A673 (cell line): ENCODE measurements at regions not wholly inside any gene's neighbourhood (a gene's known extent, or its start where the extent isn't known, plus 50 kb on each side); places are given as distances from the start of the nearest gene placed in this dataset.

Experiments used
- BruUV-seq: library from RNA; stranded (reverse); fragments of 400-500 nt; replicated peaks from 2 replicates; lab custom pipeline; 2021; lab: Mats Ljungman, UMichigan
- CTCF ChIA-PET: fragments of 300-600 bp; sonication (Branson Sonifier 250); formaldehyde crosslinking; loops from one replicate; lab custom pipeline; 2022; ENCODE audit warnings: antibody characterized with exemption; lab: Charles Lee
- POLR2A ChIA-PET: fragments of 300-600 bp; sonication (Branson Sonifier 250); formaldehyde crosslinking; loops from one replicate; lab custom pipeline; 2022; ENCODE audit warnings: antibody characterized with exemption; ENCODE audit not compliant: low non-redundant PET; lab: Charles Lee
- DNase-seq: peaks from one replicate; pipeline ENCODE4 v3.0.0-alpha.2; 2015; ENCODE audit warnings: low spot score
- H3K27ac ChIP-seq: fragments of 200-600 bp; sonication (generic); 2 replicates; pipeline ENCODE4 v1.5.1; 2016; ENCODE audit warnings: mixed run types, low read depth, mild to moderate bottlenecking, mixed read lengths, antibody characterized with exemption, low read length; ENCODE audit not compliant: poor library complexity, severe bottlenecking
- H3K27me3 ChIP-seq: fragments of 200-600 bp; sonication (generic); replicated peaks from 2 replicates; pipeline ENCODE4 v1.6.1; 2017; ENCODE audit warnings: mixed run types, low read depth, mild to moderate bottlenecking, mixed read lengths, antibody characterized with exemption, low read length; ENCODE audit not compliant: insufficient read depth, poor library complexity
- H3K36me3 ChIP-seq: fragments of 200-600 bp; sonication (generic); 2 replicates; pipeline ENCODE4 v1.6.1; 2016; ENCODE audit warnings: mixed run types, mild to moderate bottlenecking, mixed read lengths, antibody characterized with exemption, low read length; ENCODE audit not compliant: insufficient read depth, poor library complexity, severe bottlenecking
- H3K4me1 ChIP-seq: fragments of 200-600 bp; sonication (generic); 2 replicates; pipeline ENCODE4 v1.6.1; 2017; ENCODE audit warnings: mixed run types, mild to moderate bottlenecking, mixed read lengths, antibody characterized with exemption, low read length; ENCODE audit not compliant: insufficient read depth, poor library complexity, severe bottlenecking
- H3K4me3 ChIP-seq: fragments of 200-600 bp; sonication (generic); 2 replicates; pipeline ENCODE4 v1.5.1; 2016; ENCODE audit warnings: low read depth, mixed run types, mild to moderate bottlenecking, mixed read lengths, low read length; ENCODE audit not compliant: poor library complexity, severe bottlenecking
- H3K9me3 ChIP-seq: fragments of 200-600 bp; sonication (generic); 2 replicates; pipeline ENCODE4 v1.6.1; 2016; ENCODE audit warnings: mixed run types, low read depth, mild to moderate bottlenecking, mixed read lengths, antibody characterized with exemption, low read length; ENCODE audit not compliant: poor library complexity, severe bottlenecking
- EZH2 ChIP-seq: fragments of 200-600 bp; sonication (generic); IDR thresholded peaks from 2 replicates; pipeline ENCODE4 v1.6.1; 2017; ENCODE audit warnings: borderline replicate concordance, low read depth, mild to moderate bottlenecking, mixed read lengths, antibody characterized with exemption, low read length; ENCODE audit not compliant: poor library complexity, severe bottlenecking
- intact Hi-C: fragments of 100-400 bp; cut with micrococcal nuclease; formaldehyde crosslinking; loops from one replicate; pipeline ENCODE4 v1.10.0; 2022; ENCODE audit not compliant: unreplicated experiment
- TF ChIP-seq, protein P1 (sequence below): fragments of 300-800, 200-600 bp; sonication (generic); conservative IDR thresholded peaks from 2 replicates; pipeline ENCODE4 v1.5.1; 2017; ENCODE audit warnings: low read depth, mild to moderate bottlenecking, antibody characterized with exemption, low read length, moderate library complexity, mixed read lengths

DNA sequence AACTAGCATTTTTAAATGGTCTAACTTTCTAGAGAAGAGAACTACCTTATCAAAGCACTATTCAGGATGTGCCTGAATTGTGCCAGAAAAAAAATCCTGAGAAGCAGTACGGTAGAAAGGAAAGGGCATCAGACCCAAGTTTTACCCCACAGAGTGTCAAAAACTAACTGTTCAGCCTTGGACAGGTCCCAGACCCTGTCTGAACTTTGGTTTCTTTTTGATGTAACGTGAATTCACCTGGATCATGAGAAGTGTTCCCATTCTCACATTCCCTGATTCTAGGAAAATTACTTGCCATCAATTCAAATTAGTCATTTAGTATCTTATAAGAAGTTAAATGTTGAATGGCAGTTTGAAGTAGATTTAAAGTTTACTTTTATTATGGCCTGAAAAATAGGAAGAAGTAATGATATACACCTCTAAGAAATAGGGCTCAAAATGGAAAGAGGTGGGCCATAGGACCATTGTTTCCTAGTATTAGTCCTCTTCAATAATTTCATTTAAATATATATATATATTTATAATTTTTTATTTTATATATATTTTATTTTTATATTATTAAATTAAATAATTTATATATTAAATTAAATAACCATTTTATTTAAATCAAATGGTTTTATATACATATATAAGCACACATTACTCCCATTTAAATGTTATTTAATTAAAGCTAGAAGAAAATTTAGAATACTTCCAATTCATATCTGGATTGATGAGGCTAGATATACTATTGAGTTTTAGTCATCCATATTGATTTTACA lies 181.9 kb upstream of the PPARGC1A start:
- no peak for TF ChIP-seq EZH2
- TF ChIP-seq, protein P1, sequence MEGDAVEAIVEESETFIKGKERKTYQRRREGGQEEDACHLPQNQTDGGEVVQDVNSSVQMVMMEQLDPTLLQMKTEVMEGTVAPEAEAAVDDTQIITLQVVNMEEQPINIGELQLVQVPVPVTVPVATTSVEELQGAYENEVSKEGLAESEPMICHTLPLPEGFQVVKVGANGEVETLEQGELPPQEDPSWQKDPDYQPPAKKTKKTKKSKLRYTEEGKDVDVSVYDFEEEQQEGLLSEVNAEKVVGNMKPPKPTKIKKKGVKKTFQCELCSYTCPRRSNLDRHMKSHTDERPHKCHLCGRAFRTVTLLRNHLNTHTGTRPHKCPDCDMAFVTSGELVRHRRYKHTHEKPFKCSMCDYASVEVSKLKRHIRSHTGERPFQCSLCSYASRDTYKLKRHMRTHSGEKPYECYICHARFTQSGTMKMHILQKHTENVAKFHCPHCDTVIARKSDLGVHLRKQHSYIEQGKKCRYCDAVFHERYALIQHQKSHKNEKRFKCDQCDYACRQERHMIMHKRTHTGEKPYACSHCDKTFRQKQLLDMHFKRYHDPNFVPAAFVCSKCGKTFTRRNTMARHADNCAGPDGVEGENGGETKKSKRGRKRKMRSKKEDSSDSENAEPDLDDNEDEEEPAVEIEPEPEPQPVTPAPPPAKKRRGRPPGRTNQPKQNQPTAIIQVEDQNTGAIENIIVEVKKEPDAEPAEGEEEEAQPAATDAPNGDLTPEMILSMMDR = no peak
- H3K4me3 ChIP-seq = no peak overlapping the region
- no peaks in the 10 kb centered on the region for H3K9me3 ChIP-seq
- H3K27me3 ChIP-seq = no peaks in the 10 kb centered on the region
- no TSS peak for BruUV-seq
- POLR2A ChIA-PET = no interaction called here
- H3K36me3 ChIP-seq = no peaks in the 10 kb centered on the region
- no peak overlapping the region for H3K27ac ChIP-seq
- CTCF ChIA-PET = no interaction called here
- no peaks in the 10 kb centered on the region for H3K4me1 ChIP-seq
- intact Hi-C loops = no loop called here
- DNase-seq = no peak

DNA sequence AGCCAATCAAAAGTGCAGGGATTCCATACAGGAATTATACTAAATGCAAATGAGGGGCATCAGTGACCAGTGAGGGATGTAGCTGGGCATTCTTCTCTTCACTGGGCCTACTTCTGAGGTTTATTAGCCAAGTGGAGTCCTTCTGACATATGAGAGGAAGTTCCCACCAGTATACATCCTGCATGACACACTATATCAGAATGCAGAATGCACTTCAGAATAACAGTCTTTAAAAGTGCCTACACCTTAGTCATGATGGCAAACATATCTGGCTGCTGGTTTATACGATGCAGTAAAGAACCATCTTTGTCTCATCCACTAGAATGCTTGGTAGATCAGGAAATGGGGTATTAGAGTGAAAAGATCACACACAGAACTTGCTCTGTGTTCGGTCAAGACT lies 180.3 kb upstream of the PPARGC1A start:
- intact Hi-C loops = no loop called here
- no TSS peak for BruUV-seq
- POLR2A ChIA-PET = no interaction called here

DNA sequence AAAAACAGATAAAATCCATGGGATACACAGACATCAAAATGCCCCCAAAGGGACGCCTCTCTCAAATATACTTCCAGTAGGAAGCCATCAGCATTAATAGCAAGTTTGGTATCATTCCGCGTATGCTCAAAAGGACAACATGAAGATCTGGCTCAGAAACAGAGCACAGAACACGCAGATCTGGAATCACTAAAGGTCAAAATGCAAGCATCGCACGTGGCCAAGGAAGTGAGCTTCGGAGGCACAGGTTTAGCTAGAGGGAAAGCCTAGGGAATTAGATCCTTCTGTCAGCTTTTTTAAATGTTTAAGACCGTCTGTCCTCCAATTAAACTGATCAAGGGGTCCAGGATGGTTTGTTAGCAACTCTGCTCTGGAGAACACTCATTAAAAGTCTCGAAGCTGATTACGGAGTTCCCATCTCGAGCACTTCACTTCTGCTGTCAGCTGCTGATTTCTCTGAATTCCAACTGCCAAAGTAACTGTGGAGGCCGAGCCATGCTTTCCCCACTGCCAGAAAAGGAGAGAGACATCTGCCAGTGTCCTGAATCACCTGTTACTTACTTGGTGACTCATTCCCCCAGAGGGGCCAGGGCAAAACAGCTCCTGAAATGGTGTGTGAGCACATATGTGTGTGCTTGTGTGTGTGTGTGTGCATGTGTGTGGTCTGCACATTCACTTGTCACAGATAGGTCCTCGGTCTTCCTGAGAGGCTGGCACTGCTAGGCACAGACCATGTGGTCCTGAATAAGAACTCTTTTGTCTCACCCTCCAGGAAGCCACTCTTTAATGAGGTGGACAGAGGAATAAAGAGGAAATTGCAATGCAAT lies 177.7 kb upstream of the PPARGC1A start:
- Histone ChIP-seq H3K27ac (no peak overlapping the region), H3K4me3 (no peak overlapping the region), H3K9me3 (no peaks in the 10 kb centered on the region), H3K36me3 (no peaks in the 10 kb centered on the region), H3K27me3 (no peaks in the 10 kb centered on the region), H3K4me1 (no peaks in the 10 kb centered on the region)
- no peak for TF ChIP-seq EZH2
- TF ChIP-seq, protein P1 = no peak
- ChIA-PET CTCF (no interaction called here), POLR2A (no interaction called here)
- no peak for DNase-seq
- intact Hi-C loops = no loop called here
- no TSS peak for BruUV-seq

More for the DNA sequence above, 180.3 kb upstream of the PPARGC1A start:
- H3K27me3 ChIP-seq = no peaks in the 10 kb centered on the region
- no peaks in the 10 kb centered on the region for H3K9me3 ChIP-seq
- peak; percentile 3 for DNase-seq
- H3K4me1 ChIP-seq = no peaks in the 10 kb centered on the region
- CTCF ChIA-PET = no interaction called here
- H3K36me3 ChIP-seq = no peaks in the 10 kb centered on the region
- H3K27ac ChIP-seq = no peak overlapping the region
- H3K4me3 ChIP-seq = no peak overlapping the region
- no peak for TF ChIP-seq EZH2
- TF ChIP-seq, protein P1 = no peak
